Tibial nerve (tissue), 4 donors: ENCODE measurements at regions not wholly inside any gene's neighbourhood (a gene's known extent, or its start where the extent isn't known, plus 50 kb on each side); places are given as distances from the start of the nearest gene placed in this dataset.

Experiments
- DNase-seq, 2 donors: peaks; one replicate each; pipeline ENCODE4 v3.0.0-alpha.2; 2019; ENCODE audit warnings: low spot score in 2 of 2
- H3K27ac ChIP-seq, 4 donors: fragments of 200-600 bp; sonication (generic) in 3 of 4; one replicate each; pipeline ENCODE4 v1.5.1; 2017 to 2019; ENCODE audit warnings: mild to moderate bottlenecking in 1 of 4
- H3K27me3 ChIP-seq, 2 donors: fragments of 200-600 bp; sonication (generic) in 1 of 2; one replicate each; pipeline versions ENCODE4 v1.5.1 to v1.6.0; 2017 to 2019
- H3K36me3 ChIP-seq, 3 donors: fragments of 200-600 bp; sonication (generic); one replicate each; pipeline ENCODE4 v1.5.1; 2018 to 2019
- H3K4me1 ChIP-seq, 4 donors: fragments of 200-600 bp; sonication (generic) in 3 of 4; one replicate each; pipeline ENCODE4 v1.5.1; 2017 to 2019
- H3K4me3 ChIP-seq, 4 donors: fragments of 200-600 bp; sonication (generic) in 3 of 4; one replicate each; pipeline ENCODE4 v1.5.1; 2017 to 2019; ENCODE audit warnings: mild to moderate bottlenecking in 1 of 4, moderate library complexity in 1 of 4
- H3K9me3 ChIP-seq, 4 donors: fragments of 200-600 bp; sonication (generic) in 3 of 4; one replicate each; pipeline ENCODE4 v1.5.1; 2017 to 2019
- CTCF ChIP-seq, 5 experiments: fragments of 200-600 bp in 3 of 5; fragments of 450-650 bp in 2 of 5; sonication (generic) in 3 of 5; IDR thresholded peaks; one replicate each; pipeline ENCODE4 v1.5.1; 2016 to 2019; ENCODE audit warnings: antibody characterized with exemption in 5 of 5, mild to moderate bottlenecking in 3 of 5, moderate library complexity in 2 of 5
- EP300 ChIP-seq, 2 donors: sonication (generic); formaldehyde crosslinking; IDR thresholded peaks; one replicate each; pipeline ENCODE4 v1.6.1; 2017; ENCODE audit warnings: antibody characterized with exemption in 2 of 2, mild to moderate bottlenecking in 1 of 2
- POLR2A ChIP-seq, 2 donors: fragments of 450-650 bp; IDR thresholded peaks; one replicate each; pipeline ENCODE4 v1.6.1; 2017; ENCODE audit warnings: antibody characterized with exemption in 2 of 2, mild to moderate bottlenecking in 2 of 2, moderate library complexity in 2 of 2
- WGBS, 2 donors: methylation state at CpG; one replicate each; pipeline ENCODE4 v1.1.5; 2018; 5-methylcytosine and 5-hydroxymethylcytosine counted together

GRCh38 chr21:21715266-21715969, 717.2 kb downstream of the NCAM2 start:
- 77 to 79% methylated on average over 7 of the region's 7 CpGs for WGBS, 2 donors

GRCh38 chr21:21722731-21723130, 724.5 kb downstream of the NCAM2 start:
- Histone ChIP-seq H3K9me3 (no peaks in the 10 kb centered on the region), H3K27ac (no peak overlapping the region), H3K36me3 (no peaks in the 10 kb centered on the region), H3K27me3 (no peaks in the 10 kb centered on the region), H3K4me1 (no peaks in the 10 kb centered on the region), H3K4me3 (no peak overlapping the region)
- 90 to 92% methylated on average over 2 of the region's 2 CpGs for WGBS, 2 donors
- DNase-seq = no peak
- TF ChIP-seq CTCF (IDR thresholded peaks at IDR 0.05) = no peak

More at GRCh38 chr21:21715266-21715969, 717.2 kb downstream of the NCAM2 start:
- no peaks in the 10 kb centered on the region for H3K27me3 ChIP-seq
- H3K27ac ChIP-seq = no peak overlapping the region
- H3K36me3 ChIP-seq = no peaks in the 10 kb centered on the region
- no peaks in the 10 kb centered on the region for H3K9me3 ChIP-seq
- H3K4me3 ChIP-seq = no peak overlapping the region
- peaks cover 0 to 15% (median 0%) of the 10 kb centered on the region in 4 donors for H3K4me1 ChIP-seq
- no peak for TF ChIP-seq CTCF (IDR thresholded peaks at IDR 0.05)
- TF ChIP-seq EP300 (IDR thresholded peaks at IDR 0.05) = no peak
- TF ChIP-seq POLR2A (IDR thresholded peaks at IDR 0.05) = no peak
- DNase-seq = no peak

- Histone ChIP-seq H3K9me3 (no peaks in the 10 kb centered on the region), H3K36me3 (no peaks in the 10 kb centered on the region), H3K4me3 (no peak overlapping the region), H3K4me1 (no peaks in the 10 kb centered on the region), H3K27ac (no peak overlapping the region), H3K27me3 (no peaks in the 10 kb centered on the region)
- peak in 1 of 2 donors; percentile 9 for TF ChIP-seq EP300 (IDR thresholded peaks at IDR 0.05)
- TF ChIP-seq POLR2A (IDR thresholded peaks at IDR 0.05) = no peak
- no peak for TF ChIP-seq CTCF (IDR thresholded peaks at IDR 0.05)
- 51 to 52% methylated on average over 5 of the region's 5 CpGs for WGBS, 2 donors
- DNase-seq = no peak
Observed at GRCh38 chr21:21730512-21730911, 732.3 kb downstream of the NCAM2 start.

GRCh38 chr21:21731626-21732025, 733.4 kb downstream of the NCAM2 start:
- 90 to 98% methylated on average over 6 of the region's 6 CpGs for WGBS, 2 donors
- TF ChIP-seq CTCF (IDR thresholded peaks at IDR 0.05) = no peak
- TF ChIP-seq EP300 (IDR thresholded peaks at IDR 0.05) = no peak
- TF ChIP-seq POLR2A (IDR thresholded peaks at IDR 0.05) = no peak

GRCh38 chr21:21734088-21734487, 735.9 kb downstream of the NCAM2 start:
- no peak for DNase-seq
- Histone ChIP-seq H3K27ac (no peak overlapping the region), H3K27me3 (no peaks in the 10 kb centered on the region), H3K36me3 (no peaks in the 10 kb centered on the region), H3K4me3 (no peak overlapping the region), H3K4me1 (no peaks in the 10 kb centered on the region), H3K9me3 (no peaks in the 10 kb centered on the region)
- 71 to 85% methylated on average over 1 of the region's 1 CpG for WGBS, 2 donors
- TF ChIP-seq CTCF (IDR thresholded peaks at IDR 0.05) (no peak), POLR2A (IDR thresholded peaks at IDR 0.05) (no peak), EP300 (IDR thresholded peaks at IDR 0.05) (no peak)

More at GRCh38 chr21:21731626-21732025, 733.4 kb downstream of the NCAM2 start:
- no peak overlapping the region for H3K27ac ChIP-seq
- H3K27me3 ChIP-seq = no peaks in the 10 kb centered on the region
- H3K4me3 ChIP-seq = no peak overlapping the region
- H3K9me3 ChIP-seq = no peaks in the 10 kb centered on the region
- no peaks in the 10 kb centered on the region for H3K4me1 ChIP-seq
- H3K36me3 ChIP-seq = no peaks in the 10 kb centered on the region
- no peak for DNase-seq
